ENCODE measurements at regions not wholly inside any gene's neighbourhood (a gene's known extent, or its start where the extent isn't known, plus 50 kb on each side); places are given as distances from the start of the nearest gene placed in this dataset.

GRCh38 chr13:59538512-59538911, 625.2 kb downstream of the DIAPH3 start:
- Histone ChIP-seq H2AFZ (ENCODE audit: low read depth, low read length) (no peak overlapping the region), H3K4me3 (ENCODE audit: low read length) (no peak overlapping the region), H3K27me3 (ENCODE audit: insufficient read depth, low read depth, low read length) (no peaks in the 10 kb centered on the region), H3K9me3 (ENCODE audit: low read length) (no peaks in the 10 kb centered on the region), H3K79me2 (replicated peaks; ENCODE audit: insufficient read depth, low read length) (no peaks in the 10 kb centered on the region), H3K9me2 (ENCODE audit: insufficient read depth, low read length) (no peaks in the 10 kb centered on the region), H3K27ac (ENCODE audit: low read length) (no peak overlapping the region), H4K20me1 (ENCODE audit: insufficient read depth) (no peaks in the 10 kb centered on the region), H3F3A (ENCODE audit: insufficient read depth, low read length, poor library complexity, severe bottlenecking) (no peaks in the 10 kb centered on the region), H3K4me2 (ENCODE audit: low read length) (no peak overlapping the region), H3K9ac (ENCODE audit: low read length) (no peak overlapping the region), H3K36me3 (ENCODE audit: insufficient read depth, low read length) (no peaks in the 10 kb centered on the region)
- TF ChIP-seq MXI1 (conservative IDR thresholded peaks at IDR 0.05; ENCODE audit: poor library complexity, severe bottlenecking) = no peak
- no peak for TF ChIP-seq REST (IDR thresholded peaks at IDR 0.05; ENCODE audit: borderline replicate concordance)
- TF ChIP-seq CTCF (IDR thresholded peaks at IDR 0.05; ENCODE audit: poor library complexity, severe bottlenecking) = no peak
- no peak for TF ChIP-seq TAF1 (IDR thresholded peaks at IDR 0.05; ENCODE audit: low read depth)
- TF ChIP-seq POLR2AphosphoS5 (IDR thresholded peaks at IDR 0.05) = no peak
- TF ChIP-seq SMC3 (conservative IDR thresholded peaks at IDR 0.05; ENCODE audit: poor library complexity) = no peak
- TF ChIP-seq EZH2 (IDR thresholded peaks at IDR 0.05; ENCODE audit: borderline replicate concordance, insufficient read depth, low read length, poor library complexity, severe bottlenecking) = no peak
- TF ChIP-seq RAD21 (conservative IDR thresholded peaks at IDR 0.05) = no peak

- no peak overlapping the region for H3K4me3 ChIP-seq (ENCODE audit: low read length)
- H3F3A ChIP-seq (ENCODE audit: insufficient read depth, low read length, poor library complexity, severe bottlenecking) = no peaks in the 10 kb centered on the region
- H3K4me2 ChIP-seq (ENCODE audit: low read length) = no peak overlapping the region
- H3K9me2 ChIP-seq (ENCODE audit: insufficient read depth, low read length) = no peaks in the 10 kb centered on the region
- H3K27ac ChIP-seq (ENCODE audit: low read length) = no peak overlapping the region
- no peak overlapping the region for H3K9ac ChIP-seq (ENCODE audit: low read length)
- no peaks in the 10 kb centered on the region for H3K9me3 ChIP-seq (ENCODE audit: low read length)
- no peak for TF ChIP-seq EZH2 (IDR thresholded peaks at IDR 0.05; ENCODE audit: borderline replicate concordance, insufficient read depth, low read length, poor library complexity, severe bottlenecking)
- no peak for TF ChIP-seq CTCF (IDR thresholded peaks at IDR 0.05; ENCODE audit: poor library complexity, severe bottlenecking)
- no peak for TF ChIP-seq SMC3 (conservative IDR thresholded peaks at IDR 0.05; ENCODE audit: poor library complexity)
- TF ChIP-seq REST (IDR thresholded peaks at IDR 0.05; ENCODE audit: borderline replicate concordance) = no peak
- no peak for TF ChIP-seq EP300 (conservative IDR thresholded peaks at IDR 0.05; ENCODE audit: poor library complexity, severe bottlenecking)
- TF ChIP-seq POLR2AphosphoS5 (IDR thresholded peaks at IDR 0.05) = no peak
- TF ChIP-seq RAD21 (conservative IDR thresholded peaks at IDR 0.05) = no peak
- TF ChIP-seq TAF1 (IDR thresholded peaks at IDR 0.05; ENCODE audit: low read depth) = no peak
- H3K36me3 ChIP-seq (ENCODE audit: insufficient read depth, low read length) = no peaks in the 10 kb centered on the region
- H2AFZ ChIP-seq (ENCODE audit: low read depth, low read length) = no peak overlapping the region
- H3K79me2 ChIP-seq (replicated peaks; ENCODE audit: insufficient read depth, low read length) = no peaks in the 10 kb centered on the region
- H4K20me1 ChIP-seq (ENCODE audit: insufficient read depth) = no peaks in the 10 kb centered on the region
- no peaks in the 10 kb centered on the region for H3K27me3 ChIP-seq (ENCODE audit: insufficient read depth, low read depth, low read length)
Measured at GRCh38 chr13:59542303-59542702, 621.4 kb downstream of the DIAPH3 start.
